ENCODE measurements at regions not wholly inside any gene's neighbourhood (a gene's known extent, or its start where the extent isn't known, plus 50 kb on each side); places are given as distances from the start of the nearest gene placed in this dataset.

DNA sequence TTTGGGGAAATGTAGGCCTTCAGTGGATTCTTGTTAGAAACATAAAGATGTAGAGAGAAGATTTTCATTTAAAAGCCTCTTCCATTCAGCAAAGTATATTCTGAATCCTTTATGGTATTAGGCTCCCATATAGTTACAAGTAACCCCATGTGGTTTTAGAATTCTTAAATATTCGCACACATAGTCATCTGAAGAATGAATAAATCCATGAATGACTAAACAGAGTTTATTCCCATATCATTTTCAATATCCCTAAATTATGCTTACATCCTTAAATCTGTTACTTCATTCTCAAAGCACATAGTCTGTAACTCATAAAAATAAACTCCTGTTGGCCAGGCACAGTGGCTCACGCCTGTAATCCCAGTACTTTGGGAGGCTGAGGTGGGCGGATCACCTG lies 962.1 kb downstream of the KCNJ18 start:
- intact Hi-C loops (cut with micrococcal nuclease) = no loop called here
- H3K27me3 Mint-ChIP-seq (ENCODE audit: low read depth) = no peaks in the 10 kb centered on the region
- DNase-seq (ENCODE audit: low spot score) = no peak
- H3K9me3 Mint-ChIP-seq = peaks cover 43% of the 10 kb centered on the region
- H3K4me1 Mint-ChIP-seq (ENCODE audit: low read depth) = no peaks in the 10 kb centered on the region
- no peaks in the 10 kb centered on the region for H3K36me3 Mint-ChIP-seq (ENCODE audit: low read depth)
- H3K4me3 Mint-ChIP-seq (ENCODE audit: low read depth) = no peak overlapping the region
- H3K27ac Mint-ChIP-seq = no peak overlapping the region

DNA sequence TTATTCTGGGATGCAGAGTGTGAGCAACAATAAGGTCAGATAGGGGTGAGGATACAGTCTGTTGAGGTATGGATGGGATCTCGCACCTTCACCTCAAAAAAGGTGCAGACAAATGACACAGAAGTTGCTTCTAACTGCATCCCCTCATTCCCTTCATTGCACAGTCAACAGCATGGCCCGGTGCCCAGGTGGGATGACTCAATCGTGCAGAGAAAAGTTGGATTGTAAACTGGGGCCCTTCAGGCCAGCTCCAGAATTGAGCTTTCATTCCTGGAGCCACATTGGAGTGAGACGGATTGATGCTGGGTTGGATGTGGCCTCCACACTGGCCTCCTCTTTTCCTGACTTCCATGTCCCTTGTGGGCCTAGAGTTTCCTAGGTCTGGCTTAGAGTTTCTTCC lies 977.4 kb downstream of the KCNJ18 start:
- no peaks in the 10 kb centered on the region for H3K27me3 Mint-ChIP-seq (ENCODE audit: low read depth)
- H3K4me1 Mint-ChIP-seq (ENCODE audit: low read depth) = no peaks in the 10 kb centered on the region
- H3K27ac Mint-ChIP-seq = no peak overlapping the region
- no peak overlapping the region for H3K4me3 Mint-ChIP-seq (ENCODE audit: low read depth)
- H3K36me3 Mint-ChIP-seq (ENCODE audit: low read depth) = no peaks in the 10 kb centered on the region
- DNase-seq (ENCODE audit: low spot score) = no peak
- intact Hi-C loops (cut with micrococcal nuclease) = no loop called here
- peaks cover 36% of the 10 kb centered on the region for H3K9me3 Mint-ChIP-seq

- Mint-ChIP-seq H3K27ac (no peak overlapping the region), H3K9me3 (peaks cover 36% of the 10 kb centered on the region), H3K36me3 (ENCODE audit: low read depth) (no peaks in the 10 kb centered on the region), H3K4me1 (ENCODE audit: low read depth) (no peaks in the 10 kb centered on the region), H3K4me3 (ENCODE audit: low read depth) (no peak overlapping the region), H3K27me3 (ENCODE audit: low read depth) (no peaks in the 10 kb centered on the region)
- no peak for DNase-seq (ENCODE audit: low spot score)
- intact Hi-C loops (cut with micrococcal nuclease) = no loop called here
Observed at GRCh38 chr17:22671110-22671509, 978.8 kb downstream of the KCNJ18 start.

GRCh38 chr17:22692066-22692805 lies 999.9 kb downstream of the KCNJ18 start:
- no peaks in the 10 kb centered on the region for H3K36me3 Mint-ChIP-seq (ENCODE audit: low read depth)
- no peak overlapping the region for H3K4me3 Mint-ChIP-seq (ENCODE audit: low read depth)
- peaks cover 44% of the 10 kb centered on the region for H3K9me3 Mint-ChIP-seq
- DNase-seq (ENCODE audit: low spot score) = no peak
- no peak overlapping the region for H3K27ac Mint-ChIP-seq
- H3K4me1 Mint-ChIP-seq (ENCODE audit: low read depth) = no peaks in the 10 kb centered on the region
- H3K27me3 Mint-ChIP-seq (ENCODE audit: low read depth) = no peaks in the 10 kb centered on the region
- intact Hi-C loops (cut with micrococcal nuclease) = no loop called here

- H3K27ac Mint-ChIP-seq = no peak overlapping the region
- DNase-seq (ENCODE audit: low spot score) = no peak
- H3K27me3 Mint-ChIP-seq (ENCODE audit: low read depth) = no peaks in the 10 kb centered on the region
- H3K9me3 Mint-ChIP-seq = peaks cover 48% of the 10 kb centered on the region
- H3K4me3 Mint-ChIP-seq (ENCODE audit: low read depth) = no peak overlapping the region
- H3K36me3 Mint-ChIP-seq (ENCODE audit: low read depth) = no peaks in the 10 kb centered on the region
- intact Hi-C loops (cut with micrococcal nuclease) = no loop called here
- H3K4me1 Mint-ChIP-seq (ENCODE audit: low read depth) = no peaks in the 10 kb centered on the region
Observed at GRCh38 chr17:22692806-22693171, 1000.5 kb downstream of the KCNJ18 start.

DNA sequence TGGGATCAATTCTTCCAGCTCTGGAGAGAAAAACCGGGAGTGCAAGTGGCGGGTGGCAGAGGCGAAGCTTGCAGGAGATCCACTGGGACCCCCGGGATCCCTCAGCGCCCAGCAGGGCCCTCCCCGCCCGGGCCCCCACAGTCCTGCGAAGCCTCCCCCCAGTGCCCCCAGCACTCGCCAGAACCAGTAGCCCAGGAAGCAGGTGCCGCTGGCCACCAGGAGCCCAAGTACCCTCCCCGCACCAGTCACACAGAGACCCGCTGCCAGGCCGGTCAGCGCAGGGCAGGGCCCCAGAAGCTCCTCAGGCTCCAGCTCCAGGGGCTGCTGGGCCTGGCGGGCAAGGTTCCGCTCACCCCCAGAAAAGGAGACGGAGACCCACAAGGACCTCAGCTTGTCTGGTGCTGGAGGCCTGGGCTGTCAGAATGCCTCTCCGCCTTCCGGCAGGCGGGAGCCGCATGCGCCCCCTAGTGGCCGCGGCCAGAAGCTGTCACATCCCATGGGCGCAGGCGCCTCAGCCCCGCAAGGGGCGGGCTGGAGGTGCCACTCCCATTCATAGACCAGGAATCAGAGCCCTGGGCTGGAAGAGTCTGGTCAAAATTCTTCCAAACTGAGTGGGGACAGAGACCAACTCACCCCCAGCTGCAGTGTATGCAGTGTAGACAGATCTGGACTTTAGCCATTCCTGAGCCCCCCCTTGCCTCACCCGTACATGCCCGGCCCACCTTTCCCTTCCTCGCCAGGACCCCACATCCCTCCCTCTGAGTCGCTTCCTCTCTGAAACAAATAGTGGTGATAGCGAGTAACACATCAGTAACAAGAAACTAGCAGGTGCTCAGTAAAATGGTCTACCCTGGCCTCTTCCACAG lies 1002.3 kb downstream of the KCNJ18 start:
- intact Hi-C loops (cut with micrococcal nuclease) = no loop called here
- Mint-ChIP-seq H3K4me3 (ENCODE audit: low read depth) (no peak overlapping the region), H3K4me1 (ENCODE audit: low read depth) (no peaks in the 10 kb centered on the region), H3K36me3 (ENCODE audit: low read depth) (no peaks in the 10 kb centered on the region), H3K27me3 (ENCODE audit: low read depth) (no peaks in the 10 kb centered on the region), H3K27ac (no peak overlapping the region), H3K9me3 (peaks cover 64% of the 10 kb centered on the region)
- no peak for DNase-seq (ENCODE audit: low spot score)

GRCh38 chr17:22695228-22695619 lies 1002.9 kb downstream of the KCNJ18 start:
- Mint-ChIP-seq H3K27ac (no peak overlapping the region), H3K4me1 (ENCODE audit: low read depth) (no peaks in the 10 kb centered on the region), H3K27me3 (ENCODE audit: low read depth) (no peaks in the 10 kb centered on the region), H3K36me3 (ENCODE audit: low read depth) (no peaks in the 10 kb centered on the region), H3K4me3 (ENCODE audit: low read depth) (no peak overlapping the region), H3K9me3 (peaks cover 64% of the 10 kb centered on the region)
- DNase-seq (ENCODE audit: low spot score) = no peak
- intact Hi-C loops (cut with micrococcal nuclease) = no loop called here

DNA sequence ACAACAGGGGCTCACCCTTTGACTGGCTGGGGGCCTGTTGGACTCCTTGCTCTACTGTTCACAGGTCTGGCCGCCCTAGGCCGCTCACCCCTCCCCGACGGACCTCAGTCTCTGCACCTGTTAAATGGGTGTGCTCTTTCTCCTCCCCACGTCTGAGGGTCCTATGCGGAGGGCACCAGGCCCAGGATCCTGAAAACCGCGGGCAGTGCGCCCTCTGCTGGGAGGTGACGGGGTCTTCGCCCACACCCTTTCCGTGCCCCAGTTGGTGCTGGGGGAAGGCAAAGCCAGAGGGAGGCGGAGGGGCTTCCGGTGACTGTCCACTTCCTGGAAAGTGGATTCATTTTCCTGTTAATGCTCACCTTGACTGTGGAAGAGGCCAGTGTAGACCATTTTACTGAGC lies 1010.9 kb downstream of the KCNJ18 start:
- Mint-ChIP-seq H3K4me3 (ENCODE audit: low read depth) (no peak overlapping the region), H3K27me3 (ENCODE audit: low read depth) (no peaks in the 10 kb centered on the region), H3K9me3 (peaks cover 52% of the 10 kb centered on the region), H3K36me3 (ENCODE audit: low read depth) (no peaks in the 10 kb centered on the region), H3K4me1 (ENCODE audit: low read depth) (no peaks in the 10 kb centered on the region), H3K27ac (no peak overlapping the region)
- DNase-seq (ENCODE audit: low spot score) = no peak
- intact Hi-C loops (cut with micrococcal nuclease) = no loop called here

DNA sequence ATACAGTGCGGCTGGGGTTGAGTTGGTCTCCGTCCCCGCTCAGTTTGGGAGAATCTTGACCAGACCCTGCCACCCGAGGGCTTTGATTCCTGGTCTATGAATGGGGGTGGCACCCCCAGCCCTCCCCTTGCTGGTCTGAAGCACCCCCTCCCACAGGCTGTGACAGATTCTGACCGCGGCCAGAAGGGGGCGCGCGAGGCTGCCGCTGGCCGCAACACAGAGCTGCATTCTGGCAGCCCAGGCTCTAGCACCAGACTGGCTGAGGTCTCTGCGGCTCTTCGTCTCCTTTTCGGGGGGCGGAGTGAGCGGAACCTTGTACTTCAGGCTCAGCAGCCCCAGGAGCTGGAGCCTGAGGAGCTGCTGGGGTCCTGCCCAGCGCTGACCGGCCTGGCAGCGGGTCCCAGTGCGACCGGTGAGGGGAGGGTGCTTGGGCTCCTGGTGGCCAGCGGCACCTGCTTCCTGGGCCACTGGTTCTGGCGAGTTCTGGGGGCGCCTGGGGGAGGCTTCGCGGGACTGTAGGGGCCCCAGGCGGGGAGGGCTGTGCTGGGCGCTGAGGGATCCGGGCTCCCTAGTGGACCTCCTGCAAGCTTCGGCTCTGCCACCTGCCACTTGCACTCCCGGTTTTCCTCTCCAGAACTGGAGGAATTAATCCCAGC lies 1011.6 kb downstream of the KCNJ18 start:
- Mint-ChIP-seq H3K4me1 (ENCODE audit: low read depth) (no peaks in the 10 kb centered on the region), H3K27ac (no peak overlapping the region), H3K27me3 (ENCODE audit: low read depth) (no peaks in the 10 kb centered on the region), H3K4me3 (ENCODE audit: low read depth) (no peak overlapping the region), H3K36me3 (ENCODE audit: low read depth) (no peaks in the 10 kb centered on the region), H3K9me3 (peaks cover 49% of the 10 kb centered on the region)
- intact Hi-C loops (cut with micrococcal nuclease) = no loop called here
- DNase-seq (ENCODE audit: low spot score) = no peak

DNA sequence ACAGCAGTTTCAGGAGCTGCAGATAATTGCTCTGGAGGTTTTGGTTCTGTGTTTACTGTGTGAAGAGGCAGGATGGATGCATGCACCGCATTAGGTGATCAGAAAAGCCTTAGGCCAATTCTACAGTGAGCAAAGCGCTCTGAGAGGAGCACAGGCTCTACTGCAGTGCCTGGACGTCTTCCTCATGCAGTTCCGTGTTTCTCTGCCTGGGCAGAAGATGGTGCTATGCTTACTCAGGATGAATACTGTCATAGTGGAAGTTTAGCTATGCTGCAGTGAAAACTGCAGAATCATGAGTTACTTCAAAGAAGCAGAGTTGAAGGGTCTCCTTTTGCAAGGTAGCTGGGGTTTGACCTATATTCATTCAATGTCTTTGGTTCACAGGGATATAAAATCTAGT lies 1012.4 kb downstream of the KCNJ18 start:
- Mint-ChIP-seq H3K4me1 (ENCODE audit: low read depth) (no peaks in the 10 kb centered on the region), H3K27me3 (ENCODE audit: low read depth) (no peaks in the 10 kb centered on the region), H3K36me3 (ENCODE audit: low read depth) (no peaks in the 10 kb centered on the region), H3K9me3 (peaks cover 51% of the 10 kb centered on the region), H3K4me3 (ENCODE audit: low read depth) (no peak overlapping the region), H3K27ac (no peak overlapping the region)
- intact Hi-C loops (cut with micrococcal nuclease) = no loop called here
- DNase-seq (ENCODE audit: low spot score) = no peak

- intact Hi-C loops (cut with micrococcal nuclease) = no loop called here
- no peak overlapping the region for H3K27ac Mint-ChIP-seq
- no peak for DNase-seq (ENCODE audit: low spot score)
- H3K4me3 Mint-ChIP-seq (ENCODE audit: low read depth) = no peak overlapping the region
- no peaks in the 10 kb centered on the region for H3K36me3 Mint-ChIP-seq (ENCODE audit: low read depth)
- H3K9me3 Mint-ChIP-seq = peaks cover 59% of the 10 kb centered on the region
- no peaks in the 10 kb centered on the region for H3K27me3 Mint-ChIP-seq (ENCODE audit: low read depth)
- H3K4me1 Mint-ChIP-seq (ENCODE audit: low read depth) = no peaks in the 10 kb centered on the region
Observed at GRCh38 chr17:22707626-22708025, 1015.3 kb downstream of the KCNJ18 start.

DNA sequence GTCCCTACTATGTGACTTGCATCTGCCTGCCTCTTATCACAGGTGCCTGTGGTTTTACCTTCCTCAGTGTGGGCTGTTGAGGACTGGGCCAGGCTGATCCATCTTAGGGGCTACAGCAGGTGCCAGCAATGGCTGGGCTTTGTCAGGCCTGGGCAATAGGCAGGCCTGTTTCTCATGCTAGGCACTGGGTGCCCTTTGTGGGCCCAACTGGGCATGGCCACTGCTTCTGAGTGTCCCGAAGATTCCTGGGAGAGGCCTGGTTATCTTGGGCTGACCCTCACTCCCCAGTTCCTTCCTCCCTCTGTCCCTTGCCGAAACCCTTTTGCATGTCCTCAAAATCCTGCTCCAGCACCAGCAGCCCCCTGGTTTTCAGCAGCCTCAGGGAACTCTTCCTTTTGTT lies 1024.9 kb downstream of the KCNJ18 start:
- H3K4me3 Mint-ChIP-seq (ENCODE audit: low read depth) = no peak overlapping the region
- no peak overlapping the region for H3K27ac Mint-ChIP-seq
- DNase-seq (ENCODE audit: low spot score) = no peak
- peaks cover 68% of the 10 kb centered on the region for H3K9me3 Mint-ChIP-seq
- no peaks in the 10 kb centered on the region for H3K27me3 Mint-ChIP-seq (ENCODE audit: low read depth)
- no peaks in the 10 kb centered on the region for H3K36me3 Mint-ChIP-seq (ENCODE audit: low read depth)
- H3K4me1 Mint-ChIP-seq (ENCODE audit: low read depth) = no peaks in the 10 kb centered on the region
- intact Hi-C loops (cut with micrococcal nuclease) = no loop called here

GRCh38 chr17:22718689-22719088 lies 1026.4 kb downstream of the KCNJ18 start:
- no peaks in the 10 kb centered on the region for H3K27me3 Mint-ChIP-seq (ENCODE audit: low read depth)
- no peaks in the 10 kb centered on the region for H3K4me1 Mint-ChIP-seq (ENCODE audit: low read depth)
- H3K36me3 Mint-ChIP-seq (ENCODE audit: low read depth) = no peaks in the 10 kb centered on the region
- intact Hi-C loops (cut with micrococcal nuclease) = no loop called here
- peaks cover 63% of the 10 kb centered on the region for H3K9me3 Mint-ChIP-seq
- no peak for DNase-seq (ENCODE audit: low spot score)
- H3K27ac Mint-ChIP-seq = no peak overlapping the region
- no peak overlapping the region for H3K4me3 Mint-ChIP-seq (ENCODE audit: low read depth)
